IMR-90 (cell line): ENCODE measurements at regions not wholly inside any gene's neighbourhood (a gene's known extent, or its start where the extent isn't known, plus 50 kb on each side); places are given as distances from the start of the nearest gene placed in this dataset.

Experiments
- ATAC-seq: fragments of 200-7000 bp; cut with Tn5 transposase; 2 replicates; pipeline ENCODE4 v1.9.1; 2020; ENCODE audit warnings: low read depth, mild to moderate bottlenecking, moderate library complexity
- BruUV-seq: library from RNA; stranded (reverse); fragments of 400-500 nt; replicated peaks from 2 replicates; lab custom pipeline; 2021; lab: Mats Ljungman, UMichigan
- CTCF ChIA-PET: fragments of 300-600 bp; formaldehyde crosslinking; extraction: SDS; loops from one replicate; lab custom pipeline; 2021; ENCODE audit warnings: antibody characterized with exemption; lab: Yijun Ruan, JAX
- POLR2A ChIA-PET: fragments of 300-600 bp; sonication (Branson Sonifier 250); formaldehyde crosslinking; loops from one replicate; lab custom pipeline; 2022; ENCODE audit warnings: antibody characterized with exemption; ENCODE audit not compliant: unreplicated experiment; lab: Charles Lee
- DNase-seq: peaks from one replicate; pipeline ENCODE4 v3.0.0; 2013
- H2AFZ ChIP-seq: replicated peaks from 2 replicates; pipeline ENCODE3; 2013; ENCODE audit warnings: low read length, mild to moderate bottlenecking; ENCODE audit not compliant: poor library complexity
- H2AK5ac ChIP-seq: 2 replicates; pipeline ENCODE4 v1.6.1; 2013; ENCODE audit warnings: low read depth, low read length, inconsistent platforms
- H2AK9ac ChIP-seq: replicated peaks from 2 replicates; pipeline ENCODE3; 2013; ENCODE audit warnings: mild to moderate bottlenecking, low read depth, low read length, moderate library complexity; ENCODE audit not compliant: poor library complexity
- H2BK120ac ChIP-seq: 2 replicates; pipeline ENCODE4 v1.6.1; 2013; ENCODE audit warnings: low read depth, low read length, inconsistent platforms
- H2BK15ac ChIP-seq: 3 replicates; pipeline ENCODE4 v1.6.1; 2013; ENCODE audit warnings: low read depth, low read length, inconsistent platforms
- H2BK20ac ChIP-seq: 2 replicates; pipeline ENCODE4 v1.6.1; 2013; ENCODE audit warnings: low read depth, mild to moderate bottlenecking, inconsistent platforms, low read length, moderate library complexity
- H2BK5ac ChIP-seq: 2 replicates; pipeline ENCODE4 v1.6.1; 2013; ENCODE audit warnings: mild to moderate bottlenecking, low read depth, low read length, inconsistent platforms; ENCODE audit not compliant: poor library complexity, severe bottlenecking
- H3K14ac ChIP-seq: replicated peaks from 2 replicates; pipeline ENCODE4 v1.6.1; 2013; ENCODE audit warnings: low read depth, low read length, inconsistent platforms
- H3K18ac ChIP-seq: 2 replicates; pipeline ENCODE4 v1.6.1; 2013; ENCODE audit warnings: low read depth, low read length, control low read depth
- H3K23ac ChIP-seq: 2 replicates; pipeline ENCODE4 v1.6.1; 2013; ENCODE audit warnings: low read depth, low read length, inconsistent platforms
- H3K27ac ChIP-seq: 2 replicates; pipeline ENCODE4 v1.5.1; 2013; ENCODE audit warnings: mild to moderate bottlenecking, control low read depth, low read length; ENCODE audit not compliant: insufficient read depth
- H3K27me3 ChIP-seq: 2 replicates; pipeline ENCODE4 v1.6.1; 2013; ENCODE audit warnings: low read length; ENCODE audit not compliant: control insufficient read depth, insufficient read depth
- H3K36me3 ChIP-seq: 2 replicates; pipeline ENCODE4 v1.6.1; 2013; ENCODE audit warnings: low read length, mixed read lengths; ENCODE audit not compliant: control insufficient read depth, insufficient read depth
- H3K4ac ChIP-seq: 2 replicates; pipeline ENCODE4 v1.6.1; 2013; ENCODE audit warnings: low read depth, low read length, inconsistent platforms
- H3K4me1 ChIP-seq: 2 replicates; pipeline ENCODE4 v1.6.1; 2013; ENCODE audit warnings: low read length, mixed read lengths; ENCODE audit not compliant: control insufficient read depth, insufficient read depth
- H3K4me2 ChIP-seq: 2 replicates; pipeline ENCODE4 v1.6.1; 2013; ENCODE audit warnings: low read depth, mild to moderate bottlenecking, control low read depth, low read length, moderate library complexity
- H3K4me3 ChIP-seq: 2 replicates; pipeline ENCODE4 v1.5.1; 2013; ENCODE audit warnings: low read depth, mild to moderate bottlenecking, control low read depth, low read length, moderate library complexity; ENCODE audit not compliant: insufficient read depth
- H3K56ac ChIP-seq: 2 replicates; pipeline ENCODE4 v1.6.1; 2013; ENCODE audit warnings: low read length, inconsistent platforms; ENCODE audit not compliant: insufficient read depth; ENCODE audit errors: extremely low read depth
- H3K79me1 ChIP-seq, 2 experiments: 2 replicates each; pipeline ENCODE4 v1.6.1; 2013; ENCODE audit warnings: low read length in 2 of 2, inconsistent platforms in 1 of 2, low read depth in 1 of 2
- H3K9ac ChIP-seq: 2 replicates; pipeline ENCODE4 v1.6.1; 2013; ENCODE audit warnings: low read depth, low read length, control low read depth
- H3K9me1 ChIP-seq: 2 replicates; pipeline ENCODE4 v1.6.1; 2013; ENCODE audit warnings: low read length, inconsistent platforms; ENCODE audit not compliant: insufficient read depth
- H3K9me3 ChIP-seq: 2 replicates; pipeline ENCODE4 v1.6.1; 2013; ENCODE audit warnings: low read length; ENCODE audit not compliant: control insufficient read depth, insufficient read depth
- H4K20me1 ChIP-seq: 2 replicates; pipeline ENCODE4 v1.6.1; 2013; ENCODE audit warnings: low read length, inconsistent platforms; ENCODE audit not compliant: insufficient read depth
- H4K5ac ChIP-seq: 2 replicates; pipeline ENCODE4 v1.6.1; 2013; ENCODE audit warnings: mild to moderate bottlenecking, low read depth, low read length, control low read depth
- H4K8ac ChIP-seq, 2 experiments: 2 replicates each; pipeline ENCODE4 v1.6.1; 2013; ENCODE audit warnings: low read depth in 2 of 2, low read length in 2 of 2, control low read depth in 1 of 2, inconsistent platforms in 1 of 2
- H4K91ac ChIP-seq: 2 replicates; pipeline ENCODE4 v1.6.1; 2013; ENCODE audit warnings: low read depth, low read length, inconsistent platforms; ENCODE audit not compliant: insufficient read depth
- FOS ChIP-seq: fragments of 150-350 bp; IDR thresholded peaks from 2 replicates; pipeline ENCODE4 v1.6.1; 2016; ENCODE audit warnings: low read depth, low read length
- MAFK ChIP-seq: IDR thresholded peaks from 2 replicates; pipeline ENCODE4 v1.6.1; 2012; ENCODE audit warnings: low read depth, low read length, improper control_type of control experiment
- RAD21 ChIP-seq: IDR thresholded peaks from 2 replicates; pipeline ENCODE4 v1.6.1; 2012; ENCODE audit warnings: low read length, improper control_type of control experiment
- USF2 ChIP-seq: fragments of 150-350 bp; IDR thresholded peaks from 2 replicates; pipeline ENCODE4 v1.6.1; 2017; ENCODE audit warnings: mild to moderate bottlenecking, antibody characterized with exemption, low read length, low read depth
- WGBS, 2 experiments: methylation state at CpG; one replicate each; pipeline versions ENCODE4 v1.1.5 to v1.1.7; 2013; ENCODE audit warnings: missing lambda C conversion rate in 2 of 2; ENCODE audit not compliant: insufficient read length in 1 of 2; ENCODE audit errors: extremely low coverage in 2 of 2; 5-methylcytosine and 5-hydroxymethylcytosine counted together
- dilution Hi-C: fragments of 300-500 bp; cut with HindIII; formaldehyde crosslinking; loops from one replicate; pipeline ENCODE4 v1.14.3; 2018; ENCODE audit warnings: low sequenced_read_pairs; ENCODE audit not compliant: unreplicated experiment
- in situ Hi-C: fragments of 300-500 bp; cut with MboI; formaldehyde crosslinking; loops from 3 replicates; pipeline ENCODE4 v1.14.3; 2019; ENCODE audit warnings: low sequenced_read_pairs, inconsistent platforms, mixed read lengths
- intact Hi-C: fragments of 100-400 bp; cut with micrococcal nuclease; formaldehyde crosslinking; loops from 2 replicates; pipeline ENCODE4 v1.10.0; 2022
- TF ChIP-seq, protein P1 (sequence below): fragments of 150-350 bp; IDR thresholded peaks from 2 replicates; pipeline ENCODE4 v1.6.1; 2016; ENCODE audit warnings: low read depth, mild to moderate bottlenecking, low read length, moderate library complexity, borderline replicate concordance
- TF ChIP-seq, protein P2 (sequence below): conservative IDR thresholded peaks from 2 replicates; pipeline ENCODE4 v1.5.1; 2012; ENCODE audit warnings: mild to moderate bottlenecking, low read depth, low read length, improper control_type of control experiment

GRCh38 chr20:56927127-56927526 lies 298.0 kb downstream of the TFAP2C start:
- in situ Hi-C loops (no loop called here), intact Hi-C loops (no loop called here), dilution Hi-C loops (no loop called here)
- H3K36me3 ChIP-seq = no peaks in the 10 kb centered on the region
- ATAC-seq (no peak), DNase-seq (no peak)
- no peak overlapping the region for H2BK20ac ChIP-seq
- H3K56ac ChIP-seq = no peak overlapping the region
- ChIA-PET CTCF (interaction anchor here (0.5 kb wide), 1 partner anchor 70 kb away, joined by 3 read pairs; no protein-coding TSS in a partner anchor), POLR2A (no interaction called here)
- H4K91ac ChIP-seq = no peak overlapping the region
- no peak overlapping the region for H4K8ac ChIP-seq
- H3K23ac ChIP-seq = no peak overlapping the region
- H2AK9ac ChIP-seq = no peak overlapping the region
- WGBS, 2 experiments = no CpG with 5 or more reads among the region's 8 CpGs
- H4K20me1 ChIP-seq = no peaks in the 10 kb centered on the region
- TF ChIP-seq USF2 (no peak), MAFK (no peak), FOS (no peak), RAD21 (no peak)
- TF ChIP-seq, protein P1, sequence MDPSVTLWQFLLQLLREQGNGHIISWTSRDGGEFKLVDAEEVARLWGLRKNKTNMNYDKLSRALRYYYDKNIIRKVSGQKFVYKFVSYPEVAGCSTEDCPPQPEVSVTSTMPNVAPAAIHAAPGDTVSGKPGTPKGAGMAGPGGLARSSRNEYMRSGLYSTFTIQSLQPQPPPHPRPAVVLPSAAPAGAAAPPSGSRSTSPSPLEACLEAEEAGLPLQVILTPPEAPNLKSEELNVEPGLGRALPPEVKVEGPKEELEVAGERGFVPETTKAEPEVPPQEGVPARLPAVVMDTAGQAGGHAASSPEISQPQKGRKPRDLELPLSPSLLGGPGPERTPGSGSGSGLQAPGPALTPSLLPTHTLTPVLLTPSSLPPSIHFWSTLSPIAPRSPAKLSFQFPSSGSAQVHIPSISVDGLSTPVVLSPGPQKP = no peak
- TF ChIP-seq, protein P2, sequence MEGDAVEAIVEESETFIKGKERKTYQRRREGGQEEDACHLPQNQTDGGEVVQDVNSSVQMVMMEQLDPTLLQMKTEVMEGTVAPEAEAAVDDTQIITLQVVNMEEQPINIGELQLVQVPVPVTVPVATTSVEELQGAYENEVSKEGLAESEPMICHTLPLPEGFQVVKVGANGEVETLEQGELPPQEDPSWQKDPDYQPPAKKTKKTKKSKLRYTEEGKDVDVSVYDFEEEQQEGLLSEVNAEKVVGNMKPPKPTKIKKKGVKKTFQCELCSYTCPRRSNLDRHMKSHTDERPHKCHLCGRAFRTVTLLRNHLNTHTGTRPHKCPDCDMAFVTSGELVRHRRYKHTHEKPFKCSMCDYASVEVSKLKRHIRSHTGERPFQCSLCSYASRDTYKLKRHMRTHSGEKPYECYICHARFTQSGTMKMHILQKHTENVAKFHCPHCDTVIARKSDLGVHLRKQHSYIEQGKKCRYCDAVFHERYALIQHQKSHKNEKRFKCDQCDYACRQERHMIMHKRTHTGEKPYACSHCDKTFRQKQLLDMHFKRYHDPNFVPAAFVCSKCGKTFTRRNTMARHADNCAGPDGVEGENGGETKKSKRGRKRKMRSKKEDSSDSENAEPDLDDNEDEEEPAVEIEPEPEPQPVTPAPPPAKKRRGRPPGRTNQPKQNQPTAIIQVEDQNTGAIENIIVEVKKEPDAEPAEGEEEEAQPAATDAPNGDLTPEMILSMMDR = no peak
- no peak overlapping the region for H4K5ac ChIP-seq
- H2BK15ac ChIP-seq = no peak overlapping the region
- H3K9ac ChIP-seq = no peak overlapping the region
- peaks cover 31% of the 10 kb centered on the region for H3K27me3 ChIP-seq
- H2AFZ ChIP-seq = no peak overlapping the region
- H3K18ac ChIP-seq = no peak overlapping the region
- BruUV-seq = no TSS peak
- no peaks in the 10 kb centered on the region; the same call in 1 of the 2 replicates for H3K9me3 ChIP-seq
- no peak overlapping the region for H3K4ac ChIP-seq
- H2BK120ac ChIP-seq = no peak overlapping the region
- no peak overlapping the region for H3K4me3 ChIP-seq
- no peak overlapping the region for H2BK5ac ChIP-seq
- H3K79me1 ChIP-seq = no peaks in the 10 kb centered on the region
- no peak overlapping the region for H3K27ac ChIP-seq
- no peak overlapping the region for H3K14ac ChIP-seq
- no peaks in the 10 kb centered on the region for H3K9me1 ChIP-seq
- H3K4me1 ChIP-seq = no peaks in the 10 kb centered on the region
- no peak overlapping the region for H2AK5ac ChIP-seq
- H3K4me2 ChIP-seq = no peak overlapping the region
